ENCODE measurements at regions not wholly inside any gene's neighbourhood (a gene's known extent, or its start where the extent isn't known, plus 50 kb on each side); places are given as distances from the start of the nearest gene placed in this dataset.

DNA sequence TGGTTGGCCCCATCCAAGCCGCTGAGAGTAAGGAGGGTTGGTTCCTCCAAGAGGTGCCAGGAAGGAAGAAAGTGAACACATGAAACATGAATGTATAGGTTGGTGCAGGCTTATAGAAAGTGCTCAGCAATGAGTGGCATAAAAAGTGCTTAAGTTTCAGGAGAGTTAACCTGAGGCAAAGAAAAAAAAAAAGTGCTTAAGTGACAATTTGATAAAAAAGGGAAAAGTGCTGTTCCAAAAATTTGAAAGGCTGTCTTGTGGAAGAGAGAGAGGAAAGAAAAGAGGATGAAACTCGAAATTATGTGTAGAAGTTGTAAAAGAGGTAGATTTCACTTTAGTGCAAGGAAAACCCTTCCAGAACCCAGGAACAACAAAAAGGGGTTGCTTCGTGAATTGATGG is 85.5 kb upstream of the MAP4K4 start:
- no peak for TF ChIP-seq SUZ12 (IDR thresholded peaks at IDR 0.05; ENCODE audit: extremely low read depth, insufficient read depth, insufficient read length)
- TF ChIP-seq ZNF274 (IDR thresholded peaks at IDR 0.05; ENCODE audit: low read depth, low read length): no peak

Measured in NT2/D1 (cell line).